Mucosa of rectum (tissue), 2 donors: ENCODE measurements at regions not wholly inside any gene's neighbourhood (a gene's known extent, or its start where the extent isn't known, plus 50 kb on each side); places are given as distances from the start of the nearest gene placed in this dataset.

ENCODE experiments used
- H3K27ac ChIP-seq, 2 donors: one replicate each; pipeline ENCODE4 v1.7.0; 2013; ENCODE audit warnings: inconsistent platforms in 2 of 2, low read depth in 2 of 2, low read length in 2 of 2
- H3K27me3 ChIP-seq, 2 donors: one replicate each; pipeline ENCODE4 v1.7.0; 2013; ENCODE audit warnings: low read length in 2 of 2; ENCODE audit not compliant: control insufficient read depth in 2 of 2, insufficient read depth in 2 of 2
- H3K36me3 ChIP-seq, 2 donors: one replicate each; pipeline ENCODE4 v1.7.0; 2013; ENCODE audit warnings: low read length in 2 of 2; ENCODE audit not compliant: control insufficient read depth in 2 of 2, insufficient read depth in 2 of 2
- H3K4me1 ChIP-seq, 2 donors: one replicate each; pipeline ENCODE4 v1.7.0; 2013; ENCODE audit warnings: low read length in 2 of 2, mild to moderate bottlenecking in 1 of 2; ENCODE audit not compliant: control insufficient read depth in 2 of 2, insufficient read depth in 2 of 2
- H3K4me3 ChIP-seq, 2 donors: one replicate each; pipeline ENCODE4 v1.7.0; 2013; ENCODE audit warnings: low read length in 2 of 2
- H3K9ac ChIP-seq, 2 donors: one replicate each; pipeline ENCODE4 v1.7.0; 2013; ENCODE audit warnings: low read length in 2 of 2, low read depth in 1 of 2, mild to moderate bottlenecking in 1 of 2
- H3K9me3 ChIP-seq, 2 donors: one replicate each; pipeline ENCODE4 v1.7.0; 2013; ENCODE audit warnings: low read length in 2 of 2; ENCODE audit not compliant: control insufficient read depth in 2 of 2
- donor health status: healthy.
- donor health status: Normal muscosa, but diverticular disease.

- no peak overlapping the region for H3K4me3 ChIP-seq
- no peaks in the 10 kb centered on the region for H3K4me1 ChIP-seq
- H3K27ac ChIP-seq, result no peak overlapping the region
- H3K9ac ChIP-seq, result no peak overlapping the region
- peaks cover 0 to 2% of the 10 kb centered on the region in 2 donors for H3K9me3 ChIP-seq
- no peaks in the 10 kb centered on the region for H3K36me3 ChIP-seq
- H3K27me3 ChIP-seq, result no peaks in the 10 kb centered on the region
Observed at GRCh38 chrX:128142745-128143144, 90.5 kb upstream of the ACTRT1 start.

- Histone ChIP-seq H3K4me1 (no peaks in the 10 kb centered on the region), H3K27me3 (no peaks in the 10 kb centered on the region), H3K9me3 (no peaks in the 10 kb centered on the region), H3K36me3 (no peaks in the 10 kb centered on the region), H3K27ac (no peak overlapping the region), H3K4me3 (no peak overlapping the region), H3K9ac (no peak overlapping the region)
Observed at GRCh38 chrX:128106630-128107029, 54.4 kb upstream of the ACTRT1 start.

GRCh38 chrX:128105659-128106058 is 53.5 kb upstream of the ACTRT1 start:
- Histone ChIP-seq H3K27me3 (no peaks in the 10 kb centered on the region), H3K4me1 (no peaks in the 10 kb centered on the region), H3K36me3 (no peaks in the 10 kb centered on the region), H3K4me3 (no peak overlapping the region), H3K9me3 (no peaks in the 10 kb centered on the region), H3K9ac (no peak overlapping the region), H3K27ac (no peak overlapping the region)
